HCT116 (cell line): ENCODE measurements at regions not wholly inside any gene's neighbourhood (a gene's known extent, or its start where the extent isn't known, plus 50 kb on each side); places are given as distances from the start of the nearest gene placed in this dataset.

Experiments
- ATAC-seq: fragments of 200-7000 bp; cut with Tn5 transposase; 2 replicates; pipeline ENCODE4 v1.9.1; 2020; ENCODE audit warnings: mild to moderate bottlenecking, moderate library complexity
- BruUV-seq: library from RNA; stranded (reverse); fragments of 400-500 nt; replicated peaks from 2 replicates; lab custom pipeline; 2021; lab: Mats Ljungman, UMichigan
- CTCF ChIA-PET: fragments of 300-600 bp; sonication (Branson Sonifier 250); formaldehyde crosslinking; loops from one replicate; lab custom pipeline; 2021; ENCODE audit warnings: antibody characterized with exemption; lab: Charles Lee
- POLR2A ChIA-PET: fragments of 300-600, 350-600 bp; sonication (Branson Sonifier 250); formaldehyde crosslinking; loops from one replicate; lab custom pipeline; 2021; ENCODE audit warnings: antibody characterized with exemption; lab: Charles Lee
- RAD21 ChIA-PET, 2 experiments: fragments of 300-600 bp; sonication (Branson Sonifier 250); formaldehyde crosslinking; loops; one replicate each; lab custom pipeline; 2023; ENCODE audit warnings: low total read pairs in 2 of 2; ENCODE audit not compliant: uncharacterized antibody in 2 of 2, unreplicated experiment in 2 of 2, low non-redundant PET in 1 of 2; lab: Charles Lee
- DNase-seq: peaks from one replicate; pipeline ENCODE4 v3.0.0-alpha.2; 2010; ENCODE audit warnings: low read depth, low spot score
- H2AFZ ChIP-seq: fragments of 200-600 bp; shearing (Covaris generic), sonication (generic); 2 replicates; pipeline ENCODE4 v1.6.1; 2017; ENCODE audit warnings: low read depth, mixed run types, mixed read lengths, antibody characterized with exemption, low read length; ENCODE audit not compliant: poor library complexity, severe bottlenecking
- H3K27ac ChIP-seq: 2 replicates; pipeline ENCODE4 v1.5.1; 2012; ENCODE audit warnings: low read depth, low read length
- H3K27me3 ChIP-seq: fragments of 200-600 bp; sonication (generic); 2 replicates; pipeline ENCODE4 v1.6.1; 2016; ENCODE audit warnings: mixed run types, low read length, mixed read lengths; ENCODE audit not compliant: insufficient read depth
- H3K36me3 ChIP-seq, 2 experiments: fragments of 200-500 bp in 1 of 2; fragments of 200-600 bp in 1 of 2; sonication (Bioruptor generic) in 1 of 2; sonication (generic) in 1 of 2; 2 replicates each; pipeline versions ENCODE4 v1.5.1 to v1.6.1; 2014 to 2016; ENCODE audit warnings: low read length in 2 of 2, inconsistent platforms in 1 of 2, mixed read lengths in 1 of 2, mixed run types in 1 of 2; ENCODE audit not compliant: insufficient read depth in 2 of 2, control insufficient read depth in 1 of 2
- H3K4me1 ChIP-seq, 2 experiments: fragments of 200-600 bp in 1 of 2; sonication (generic) in 1 of 2; 2 replicates each; pipeline versions ENCODE4 v1.5.1 to v1.6.1; 2012 to 2017; ENCODE audit warnings: low read length in 2 of 2, inconsistent platforms in 1 of 2, mild to moderate bottlenecking in 1 of 2, mixed read lengths in 1 of 2, mixed run types in 1 of 2, moderate library complexity in 1 of 2; ENCODE audit not compliant: insufficient read depth in 2 of 2, control insufficient read depth in 1 of 2
- H3K4me2 ChIP-seq: fragments of 200-600 bp; sonication (generic); 2 replicates; pipeline ENCODE4 v1.6.1; 2017; ENCODE audit warnings: mixed run types, low read length, mixed read lengths
- H3K4me3 ChIP-seq, 2 experiments: fragments of 200-600 bp in 1 of 2; sonication (generic) in 1 of 2; replicated peaks in 1 of 2; 2 replicates each; pipeline ENCODE4 v1.5.1; 2011 to 2016; ENCODE audit warnings: low read length in 2 of 2, control low read depth in 1 of 2, low read depth in 1 of 2, mild to moderate bottlenecking in 1 of 2, mixed read lengths in 1 of 2, mixed run types in 1 of 2
- H3K79me2 ChIP-seq: fragments of 200-600 bp; sonication (generic); 2 replicates; pipeline ENCODE4 v1.6.1; 2017; ENCODE audit warnings: mild to moderate bottlenecking, mixed run types, low read length, moderate library complexity, mixed read lengths; ENCODE audit not compliant: insufficient read depth
- H3K9ac ChIP-seq: fragments of 200-600 bp; sonication (generic); 2 replicates; pipeline ENCODE4 v1.6.1; 2016; ENCODE audit warnings: low read length, mixed read lengths
- H3K9me2 ChIP-seq: fragments of 200-600 bp; sonication (generic), shearing (Covaris generic); 2 replicates; pipeline ENCODE4 v1.6.1; 2017; ENCODE audit warnings: mixed run types, mild to moderate bottlenecking, moderate library complexity; ENCODE audit not compliant: insufficient read depth
- H3K9me3 ChIP-seq, 2 experiments: fragments of 200-500 bp in 1 of 2; fragments of 200-600 bp in 1 of 2; sonication (Bioruptor generic) in 1 of 2; sonication (generic) in 1 of 2; 2 replicates each; pipeline ENCODE4 v1.6.1; 2014 to 2017; ENCODE audit warnings: low read length in 2 of 2, mixed read lengths in 2 of 2, inconsistent platforms in 1 of 2, low read depth in 1 of 2, mild to moderate bottlenecking in 1 of 2, mixed run types in 1 of 2, moderate library complexity in 1 of 2; ENCODE audit not compliant: control insufficient read depth in 1 of 2, insufficient read depth in 1 of 2
- H4K20me1 ChIP-seq: fragments of 200-600 bp; sonication (generic), shearing (Covaris generic); 2 replicates; pipeline ENCODE4 v1.6.1; 2017; ENCODE audit warnings: mixed run types, mild to moderate bottlenecking, moderate library complexity; ENCODE audit not compliant: insufficient read depth
- CEBPB ChIP-seq: IDR thresholded peaks from 2 replicates; pipeline ENCODE4 v1.6.1; 2012; ENCODE audit warnings: low read depth
- ELF1 ChIP-seq: IDR thresholded peaks from 2 replicates; pipeline ENCODE4 v1.6.1; 2012; ENCODE audit warnings: low read depth, borderline replicate concordance
- EZH2 ChIP-seq: fragments of 200-600 bp; sonication (generic); IDR thresholded peaks from 2 replicates; pipeline ENCODE4 v1.6.1; 2017; ENCODE audit warnings: antibody characterized with exemption, mixed run types
- EZH2phosphoT487 ChIP-seq: fragments of 200-600 bp; IDR thresholded peaks from 2 replicates; pipeline ENCODE4 v1.6.1; 2018; ENCODE audit warnings: antibody characterized with exemption, borderline replicate concordance
- FOSL1 ChIP-seq: IDR thresholded peaks from 2 replicates; pipeline ENCODE4 v1.6.1; 2012; ENCODE audit warnings: low read depth
- JUND ChIP-seq: IDR thresholded peaks from 2 replicates; pipeline ENCODE4 v1.6.1; 2012
- MAX ChIP-seq: IDR thresholded peaks from 2 replicates; pipeline ENCODE4 v1.6.1; 2012
- POLR2AphosphoS5 ChIP-seq: IDR thresholded peaks from 2 replicates; pipeline ENCODE4 v1.6.1; 2011; ENCODE audit warnings: mild to moderate bottlenecking, low read depth, low read length, moderate library complexity
- RAD21 ChIP-seq: IDR thresholded peaks from 2 replicates; pipeline ENCODE4 v1.6.1; 2012; ENCODE audit warnings: low read depth, mild to moderate bottlenecking
- REST ChIP-seq: IDR thresholded peaks from 2 replicates; pipeline ENCODE4 v1.6.1; 2012; ENCODE audit warnings: low read depth
- SP1 ChIP-seq: IDR thresholded peaks from 2 replicates; pipeline ENCODE4 v1.6.1; 2012; ENCODE audit warnings: low read depth
- SRF ChIP-seq: IDR thresholded peaks from 2 replicates; pipeline ENCODE4 v1.6.1; 2012; ENCODE audit warnings: low read depth
- TCF7L2 ChIP-seq: IDR thresholded peaks from 2 replicates; pipeline ENCODE4 v1.7.0; 2011; ENCODE audit warnings: borderline replicate concordance, inconsistent platforms; ENCODE audit not compliant: insufficient read depth, insufficient read length; ENCODE audit errors: extremely low read depth
- YY1 ChIP-seq: IDR thresholded peaks from 2 replicates; pipeline ENCODE4 v1.6.1; 2011; ENCODE audit warnings: low read length, low read depth, moderate library complexity, mild to moderate bottlenecking; ENCODE audit not compliant: insufficient replicate concordance; ENCODE audit errors: extremely low read depth
- ZBTB33 ChIP-seq: IDR thresholded peaks from 2 replicates; pipeline ENCODE4 v1.6.1; 2011; ENCODE audit warnings: mild to moderate bottlenecking, low read length, moderate library complexity; ENCODE audit not compliant: insufficient replicate concordance; ENCODE audit errors: extremely low read depth
- intact Hi-C: fragments of 100-400 bp; cut with micrococcal nuclease; formaldehyde crosslinking; loops from 2 replicates; pipeline ENCODE4 v1.10.0; 2022

- no peaks in the 10 kb centered on the region for H3K9me3 ChIP-seq
- intact Hi-C loops: no loop called here
- no peak overlapping the region for H3K4me3 ChIP-seq
- no peak overlapping the region for H3K27ac ChIP-seq
- H4K20me1 ChIP-seq: no peaks in the 10 kb centered on the region
- ChIA-PET POLR2A (no interaction called here), RAD21 (no interaction called here), CTCF (no interaction called here)
- no peaks in the 10 kb centered on the region for H3K27me3 ChIP-seq
- H3K4me2 ChIP-seq: no peak overlapping the region
- H3K79me2 ChIP-seq: no peaks in the 10 kb centered on the region
- H3K4me1 ChIP-seq: no peaks in the 10 kb centered on the region
- no peak overlapping the region for H3K9ac ChIP-seq
- no peaks in the 10 kb centered on the region for H3K36me3 ChIP-seq
- ATAC-seq: no peak
- TF ChIP-seq POLR2AphosphoS5: no peak
- no peak for TF ChIP-seq SRF
- TF ChIP-seq EZH2phosphoT487: no peak
- no peak for TF ChIP-seq YY1
- TF ChIP-seq ZBTB33: no peak
- no peak for TF ChIP-seq SP1
- no peak for TF ChIP-seq TCF7L2
- TF ChIP-seq JUND: no peak
- TF ChIP-seq EZH2: no peak
- no peak for TF ChIP-seq FOSL1
- TF ChIP-seq RAD21: no peak
- TF ChIP-seq ELF1: no peak
- no peak for TF ChIP-seq REST
- no peak for TF ChIP-seq CEBPB
- TF ChIP-seq MAX: no peak
- H3K9me2 ChIP-seq: no peaks in the 10 kb centered on the region
- no peak overlapping the region for H2AFZ ChIP-seq
- BruUV-seq: no TSS peak
- no peak for DNase-seq
These were observed 587.0 kb upstream of the GRM7 start for GRCh38 chr3:6273878-6274277.
